PC-9 (cell line): ENCODE measurements at regions not wholly inside any gene's neighbourhood (a gene's known extent, or its start where the extent isn't known, plus 50 kb on each side); places are given as distances from the start of the nearest gene placed in this dataset.

Experiments used
- EZH2 ChIP-seq: fragments of 200-600 bp; sonication (generic); IDR thresholded peaks from 2 replicates; pipeline ENCODE4 v1.8.0; 2017; ENCODE audit warnings: antibody characterized with exemption, low read depth
- TF ChIP-seq, protein P1 (sequence below): fragments of 200-600 bp; sonication (generic); conservative IDR thresholded peaks from 2 replicates; pipeline ENCODE4 v1.6.1; 2017; ENCODE audit warnings: mixed run types, antibody characterized with exemption, mild to moderate bottlenecking, moderate library complexity

DNA sequence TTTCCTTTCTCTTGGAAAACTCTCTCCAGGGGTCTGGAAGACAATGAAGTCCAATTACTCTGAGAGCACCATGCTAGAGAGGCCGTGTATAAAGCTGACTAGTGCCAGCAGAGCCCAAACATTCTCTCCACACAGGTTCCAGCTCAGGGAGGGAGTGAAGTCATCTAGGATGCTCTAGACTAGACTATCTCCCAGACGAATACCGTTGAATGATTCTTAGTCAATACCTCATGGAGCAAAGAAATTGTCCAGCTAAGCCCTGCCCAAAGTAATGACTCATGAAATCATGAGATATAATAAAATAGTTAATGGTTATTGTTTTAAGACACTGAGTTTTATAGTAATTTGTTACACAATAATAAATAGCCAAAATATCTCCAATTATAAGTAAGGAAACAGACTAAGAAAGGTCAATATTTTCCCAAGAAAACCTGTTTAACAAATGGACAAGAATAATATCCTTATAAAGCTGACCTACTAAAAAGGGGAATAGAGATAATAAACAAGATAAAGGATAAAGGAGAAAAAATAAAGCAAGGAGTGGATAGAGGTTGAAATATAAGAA lies 163.9 kb upstream of the LRRC7 start:
- TF ChIP-seq, protein P1, sequence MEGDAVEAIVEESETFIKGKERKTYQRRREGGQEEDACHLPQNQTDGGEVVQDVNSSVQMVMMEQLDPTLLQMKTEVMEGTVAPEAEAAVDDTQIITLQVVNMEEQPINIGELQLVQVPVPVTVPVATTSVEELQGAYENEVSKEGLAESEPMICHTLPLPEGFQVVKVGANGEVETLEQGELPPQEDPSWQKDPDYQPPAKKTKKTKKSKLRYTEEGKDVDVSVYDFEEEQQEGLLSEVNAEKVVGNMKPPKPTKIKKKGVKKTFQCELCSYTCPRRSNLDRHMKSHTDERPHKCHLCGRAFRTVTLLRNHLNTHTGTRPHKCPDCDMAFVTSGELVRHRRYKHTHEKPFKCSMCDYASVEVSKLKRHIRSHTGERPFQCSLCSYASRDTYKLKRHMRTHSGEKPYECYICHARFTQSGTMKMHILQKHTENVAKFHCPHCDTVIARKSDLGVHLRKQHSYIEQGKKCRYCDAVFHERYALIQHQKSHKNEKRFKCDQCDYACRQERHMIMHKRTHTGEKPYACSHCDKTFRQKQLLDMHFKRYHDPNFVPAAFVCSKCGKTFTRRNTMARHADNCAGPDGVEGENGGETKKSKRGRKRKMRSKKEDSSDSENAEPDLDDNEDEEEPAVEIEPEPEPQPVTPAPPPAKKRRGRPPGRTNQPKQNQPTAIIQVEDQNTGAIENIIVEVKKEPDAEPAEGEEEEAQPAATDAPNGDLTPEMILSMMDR = no peak
- TF ChIP-seq EZH2 = no peak
